ENCODE measurements at regions not wholly inside any gene's neighbourhood (a gene's known extent, or its start where the extent isn't known, plus 50 kb on each side); places are given as distances from the start of the nearest gene placed in this dataset.

- no peak for DNase-seq
Observed at GRCh38 chr22:48687606-48688005, 1140.1 kb downstream of the BRD1 start.

- DNase-seq: no peak
Observed at GRCh38 chr22:48686694-48687302, 1140.9 kb downstream of the BRD1 start.

GRCh38 chr22:48685767-48686166, 1141.9 kb downstream of the BRD1 start:
- no peak for DNase-seq

- DNase-seq: no peak
Observed at GRCh38 chr22:48683640-48684039, 1144.0 kb downstream of the BRD1 start.

GRCh38 chr22:48682504-48682903, 1145.2 kb downstream of the BRD1 start:
- DNase-seq: no peak

- no peak for DNase-seq
Observed at GRCh38 chr22:48680601-48681000, 1147.1 kb downstream of the BRD1 start.

GRCh38 chr22:48679656-48680555, 1147.8 kb downstream of the BRD1 start:
- DNase-seq: no peak

GRCh38 chr22:48678171-48679135, 1149.2 kb downstream of the BRD1 start:
- DNase-seq: no peak

- no peak for DNase-seq
Observed at GRCh38 chr22:48677621-48678020, 1150.1 kb downstream of the BRD1 start.

GRCh38 chr22:48677168-48677520, 1150.5 kb downstream of the BRD1 start:
- no peak for DNase-seq

- DNase-seq: no peak
Observed at GRCh38 chr22:48676266-48677167, 1151.2 kb downstream of the BRD1 start.

GRCh38 chr22:48675830-48676145, 1151.9 kb downstream of the BRD1 start:
- no peak for DNase-seq

- no peak for DNase-seq
Observed at GRCh38 chr22:48675141-48675829, 1152.4 kb downstream of the BRD1 start.

- no peak for DNase-seq
Observed at GRCh38 chr22:48673806-48674500, 1153.7 kb downstream of the BRD1 start.

GRCh38 chr22:48672387-48672786, 1155.3 kb downstream of the BRD1 start:
- DNase-seq: no peak

GRCh38 chr22:48670731-48671130, 1156.9 kb downstream of the BRD1 start:
- no peak for DNase-seq

GRCh38 chr22:48669986-48670716, 1157.5 kb downstream of the BRD1 start:
- DNase-seq: no peak

- DNase-seq: no peak
Observed at GRCh38 chr22:48669226-48669625, 1158.4 kb downstream of the BRD1 start.

- DNase-seq: no peak
Observed at GRCh38 chr22:48667289-48667688, 1160.4 kb downstream of the BRD1 start.

- DNase-seq: no peak
Observed at GRCh38 chr22:48666620-48667019, 1161.1 kb downstream of the BRD1 start.
